Eye (tissue), 1 donor: ENCODE measurements at regions not wholly inside any gene's neighbourhood (a gene's known extent, or its start where the extent isn't known, plus 50 kb on each side); places are given as distances from the start of the nearest gene placed in this dataset.

Source experiments
- DNase-seq: peaks from one replicate; pipeline ENCODE4 v3.0.0-alpha.2; 2015

DNA sequence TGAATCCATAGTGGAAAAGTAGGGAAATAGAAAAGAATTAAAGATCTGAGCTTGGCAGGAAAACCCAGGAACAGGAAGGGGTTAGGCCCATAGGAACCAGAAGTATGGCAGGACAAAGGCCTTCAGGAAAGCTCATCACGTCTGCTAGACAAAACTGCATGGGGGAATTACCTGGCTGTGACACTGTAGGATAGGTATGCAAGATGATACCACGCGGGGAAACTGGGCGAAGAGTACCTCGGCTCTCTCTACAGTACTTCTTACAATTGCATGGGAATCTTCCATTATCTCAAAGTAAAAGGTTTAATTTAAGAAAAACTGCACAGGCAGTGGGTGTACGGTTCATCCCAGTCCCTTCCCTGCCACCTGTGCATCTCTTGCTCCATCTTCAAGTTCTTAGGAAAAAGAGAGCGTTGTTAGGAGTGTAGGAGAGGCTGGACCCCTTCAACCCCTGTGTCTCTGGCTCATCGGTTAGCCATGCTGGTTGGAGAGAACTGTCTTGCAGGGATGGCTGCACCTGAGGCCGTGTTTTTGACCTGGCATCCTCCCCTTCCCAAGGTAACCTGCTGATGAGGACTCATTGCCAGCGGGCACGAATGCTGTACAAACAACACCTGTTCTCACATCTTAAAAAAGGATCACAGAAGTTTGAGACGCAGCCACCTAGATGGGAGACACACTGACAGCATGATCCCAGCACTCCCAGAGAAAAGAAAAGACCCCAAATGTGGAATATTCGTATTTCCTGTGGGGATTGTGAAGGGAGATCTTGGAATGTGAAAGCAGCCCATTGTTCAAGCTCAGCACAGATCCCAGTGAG is 120.5 kb upstream of the COPS8 start:
- DNase-seq: no peak

DNA sequence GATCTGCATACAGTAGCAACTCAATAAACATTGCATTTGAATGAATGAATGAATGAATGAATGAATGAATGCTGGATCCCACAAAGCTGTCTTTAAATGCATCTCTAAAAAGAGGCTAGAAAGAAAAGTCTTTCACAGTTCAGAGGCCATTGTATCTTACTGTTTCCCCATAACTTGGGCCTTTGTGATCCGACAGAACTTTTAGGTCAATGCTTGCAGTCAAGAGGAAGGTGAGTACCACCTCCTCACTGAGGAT is 119.9 kb upstream of the COPS8 start:
- no peak for DNase-seq

DNA sequence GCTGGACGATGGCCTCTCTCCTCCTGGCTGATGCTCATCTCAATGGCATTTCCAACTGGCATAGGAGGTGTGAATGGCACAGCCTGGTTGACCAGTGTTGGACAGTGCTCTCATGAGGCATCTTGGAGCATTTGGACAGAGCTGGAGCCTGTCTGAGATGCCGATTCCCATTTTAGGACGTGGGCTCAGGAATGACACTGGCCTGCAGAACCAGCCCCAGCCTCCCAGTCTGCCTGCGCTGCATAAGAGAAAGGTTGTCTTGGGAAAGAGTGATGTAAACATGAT is 118.2 kb upstream of the COPS8 start:
- DNase-seq: no peak

DNA sequence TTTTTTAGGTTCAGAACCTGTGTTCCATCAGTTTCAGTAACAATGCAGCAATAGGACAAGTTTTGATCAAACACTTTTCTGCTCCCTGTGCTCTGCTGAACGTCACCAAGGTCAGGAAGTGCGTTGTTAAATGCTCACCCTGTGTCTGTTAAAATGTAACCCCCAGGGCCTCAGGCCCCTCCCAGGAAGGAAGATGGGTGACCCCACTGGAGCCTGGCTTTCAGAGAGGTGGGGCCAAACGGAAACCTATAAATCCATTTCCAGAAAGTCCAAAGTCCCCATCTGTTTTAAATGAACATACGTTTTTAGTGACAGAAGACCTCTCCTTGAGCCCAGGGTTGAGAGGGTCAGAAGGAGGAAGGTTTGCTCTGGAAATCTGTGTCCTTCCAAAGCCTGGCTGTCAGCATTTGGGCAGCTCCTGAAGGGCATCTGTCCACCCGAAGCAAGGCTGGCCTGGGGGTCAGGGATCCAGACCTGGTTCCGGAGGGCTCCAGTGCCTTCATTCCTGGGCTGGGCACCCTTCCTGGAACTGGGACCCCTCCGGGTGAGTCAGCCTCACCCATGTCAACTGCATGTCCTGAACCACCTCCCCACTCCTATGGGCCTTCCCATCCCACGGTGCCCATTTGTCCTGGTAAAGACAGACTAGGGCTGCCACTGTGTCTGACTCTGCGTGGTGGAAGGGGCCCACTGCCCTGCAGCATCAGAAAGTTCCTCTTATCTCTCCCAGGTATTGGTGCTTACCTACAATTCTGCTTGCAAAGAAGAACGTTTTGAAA is 117.4 kb upstream of the COPS8 start:
- DNase-seq: no peak

DNA sequence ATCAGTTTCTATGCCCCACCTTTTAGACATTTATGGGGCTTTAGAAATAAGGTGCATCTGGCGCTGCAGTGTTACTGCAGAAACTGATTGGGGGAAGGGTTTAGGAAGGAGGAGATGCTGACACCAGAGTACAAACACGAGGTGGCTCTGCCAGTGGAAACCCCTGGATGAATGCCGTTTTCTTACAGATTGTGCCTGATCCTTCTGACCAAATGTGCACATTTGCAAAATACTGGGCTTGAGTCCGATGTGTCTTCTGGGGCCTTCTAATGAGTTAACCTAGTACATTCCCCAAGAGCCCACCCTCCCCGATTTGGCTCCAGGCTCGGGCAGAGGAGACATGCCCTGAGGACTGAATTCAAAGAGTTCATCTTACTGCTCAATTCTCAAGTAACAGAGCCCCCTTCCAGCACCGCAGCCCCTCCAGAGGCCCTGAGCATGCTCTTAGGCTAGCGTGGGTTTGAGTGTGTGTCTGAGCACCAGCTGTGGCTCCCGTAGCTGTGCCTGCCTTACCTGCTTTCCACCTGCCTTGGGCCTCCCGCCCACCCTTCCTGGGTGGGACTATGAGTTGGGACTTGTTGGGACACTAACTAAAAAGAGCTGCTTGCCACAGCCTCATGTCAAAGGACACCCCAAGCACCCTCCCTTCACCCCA is 116.7 kb upstream of the COPS8 start:
- no peak for DNase-seq

DNA sequence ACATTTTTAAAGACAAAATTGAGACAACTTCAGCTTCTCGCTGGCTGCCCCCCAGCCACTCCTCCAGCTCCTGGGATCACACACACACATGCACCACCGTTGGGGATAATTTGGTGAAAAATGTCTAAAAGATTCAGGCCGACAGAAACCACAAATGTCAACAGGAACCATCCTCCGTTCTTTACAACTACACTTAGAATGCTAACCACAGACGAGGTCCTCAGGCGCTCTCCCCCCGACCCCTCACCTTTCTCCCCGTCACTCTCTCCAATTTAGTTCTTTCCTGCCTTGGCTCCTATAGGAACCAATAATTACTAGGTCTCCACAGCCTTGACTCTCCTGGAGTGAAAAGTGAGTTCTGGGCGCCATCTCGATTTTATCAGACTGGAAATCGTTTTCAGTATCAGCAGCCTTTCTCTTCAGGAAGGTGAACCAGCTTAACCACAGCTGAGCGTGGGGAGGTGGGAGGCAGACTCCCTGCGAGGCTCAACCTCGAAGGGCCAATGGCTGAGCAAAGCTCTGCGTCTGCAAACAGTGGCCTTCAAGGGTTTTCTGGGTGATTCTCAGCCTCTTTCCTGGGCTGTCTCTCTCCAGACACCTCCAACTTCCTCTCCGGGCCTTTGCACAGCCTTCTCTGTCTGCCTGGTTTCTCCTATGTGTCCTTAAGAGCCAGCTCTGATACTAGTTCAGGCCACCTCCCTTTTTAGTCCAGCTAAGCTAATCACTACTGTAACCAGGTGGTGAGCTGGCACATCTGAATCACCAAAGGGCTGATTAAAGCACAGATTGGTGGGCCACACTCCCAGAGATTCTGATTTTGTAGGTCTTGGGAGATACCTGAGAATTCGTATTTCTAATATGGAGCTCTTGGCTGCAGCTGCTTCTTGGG is 115.7 kb upstream of the COPS8 start:
- DNase-seq: no peak

DNA sequence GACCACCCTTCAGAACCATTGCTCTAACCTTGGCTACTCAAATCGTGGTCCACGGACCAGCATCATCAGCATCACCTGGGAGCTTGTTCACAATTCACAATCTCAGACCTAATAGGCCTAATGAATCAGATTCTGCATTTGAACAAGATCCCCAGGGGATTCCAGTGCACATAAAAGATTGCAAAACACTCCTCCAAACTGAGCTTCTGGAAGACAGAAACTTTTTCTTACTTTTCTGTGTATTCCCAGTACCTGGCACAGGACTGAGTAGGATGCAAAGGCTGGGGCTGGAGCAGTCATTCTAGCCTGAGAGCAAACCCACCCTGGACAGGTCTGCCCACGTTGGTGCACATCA is 115.1 kb upstream of the COPS8 start:
- DNase-seq: no peak

DNA sequence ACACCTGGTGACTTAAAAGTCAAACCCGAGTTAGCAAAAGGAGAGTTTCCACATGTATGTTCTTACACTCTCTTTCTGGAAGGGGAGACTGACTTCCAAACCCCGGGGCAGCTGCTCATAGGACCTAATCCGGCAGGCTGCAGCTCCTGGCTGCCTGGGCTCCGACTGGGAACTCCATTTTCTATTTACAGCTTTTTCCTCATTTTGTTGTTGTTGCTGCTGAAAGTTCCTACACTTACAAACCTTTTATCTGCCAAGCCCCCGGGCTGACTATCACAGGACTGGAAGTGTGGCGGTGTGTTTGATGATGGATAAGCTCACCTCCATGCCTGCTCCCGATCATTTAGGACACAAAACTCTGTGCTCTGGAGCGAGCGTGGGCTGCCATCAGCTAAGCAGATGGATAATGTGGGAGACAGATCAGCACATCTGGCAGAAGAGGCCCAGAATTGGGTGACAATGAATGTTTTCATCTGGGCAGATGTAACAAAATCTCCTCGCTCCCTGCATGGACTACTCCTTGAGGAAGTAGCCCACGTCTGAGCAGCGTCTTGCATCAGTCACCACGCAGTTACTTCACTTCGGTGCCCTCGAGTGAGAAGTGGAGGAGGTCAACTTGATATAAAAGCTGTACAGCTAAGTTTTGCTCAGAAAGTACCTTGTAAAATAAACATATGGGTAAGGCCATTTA is 114.4 kb upstream of the COPS8 start:
- DNase-seq: peak; percentile 41

DNA sequence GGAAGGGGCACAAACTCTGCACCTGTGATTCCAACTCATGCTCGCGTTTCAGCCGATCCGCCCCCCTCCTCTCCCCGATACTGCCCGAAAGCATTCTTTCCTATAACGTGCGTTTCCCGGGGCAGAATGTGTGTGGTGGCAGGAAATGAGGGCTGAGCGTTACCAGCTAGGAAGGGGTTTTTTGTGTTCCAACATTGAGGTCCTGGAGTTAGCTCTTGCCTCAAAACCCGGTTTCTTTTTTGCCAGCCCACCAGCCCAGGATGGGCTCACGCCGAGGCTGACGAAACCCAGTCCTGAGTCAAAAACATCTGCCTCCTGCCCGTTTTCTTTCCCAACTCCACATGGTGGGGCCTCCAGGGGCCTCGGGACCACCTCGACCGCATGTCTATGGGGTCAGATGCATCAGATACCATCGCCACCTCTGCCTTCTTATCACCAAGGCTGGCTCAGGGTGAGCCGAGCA is 113.7 kb upstream of the COPS8 start:
- no peak for DNase-seq

DNA sequence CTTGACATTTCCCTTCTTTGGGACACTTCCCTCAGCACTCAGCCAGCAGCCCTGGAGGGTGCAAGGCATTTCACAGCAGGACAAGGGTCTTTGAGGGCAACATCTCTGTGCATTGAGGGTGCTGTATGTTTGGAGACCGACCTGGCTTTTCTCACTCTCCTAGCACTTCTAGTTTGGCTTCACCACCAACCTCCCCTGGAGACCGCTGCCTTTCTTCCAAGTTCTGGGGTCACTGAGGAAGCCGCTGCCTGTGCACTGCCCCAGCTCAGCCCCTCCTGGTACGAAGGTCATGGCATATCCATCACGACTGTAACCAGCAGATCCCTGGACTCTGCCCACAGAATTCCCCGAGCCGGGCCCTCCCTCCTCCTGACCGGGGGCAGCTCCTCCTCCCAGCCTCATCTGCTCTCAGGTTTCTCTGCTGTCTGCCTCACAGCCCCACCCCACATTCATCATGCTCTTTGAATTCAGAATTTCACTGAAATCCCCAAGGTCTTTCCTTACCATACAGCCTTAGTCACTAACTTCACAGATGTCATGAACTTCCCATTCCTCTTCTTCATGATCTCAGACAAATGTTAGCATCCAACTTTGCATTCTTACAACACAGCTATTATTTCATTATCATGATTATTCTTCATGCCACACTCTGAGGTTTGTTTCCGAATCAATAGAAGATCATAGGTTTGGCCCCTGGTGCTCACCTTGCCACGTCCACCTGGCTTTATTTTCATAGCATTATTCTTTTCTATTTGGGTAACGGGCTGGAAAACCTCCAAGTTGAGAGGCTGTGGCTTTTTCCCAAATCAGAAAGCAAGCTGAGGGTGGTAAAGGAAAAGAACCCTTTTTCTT is 113.0 kb upstream of the COPS8 start:
- DNase-seq: peak; percentile 68

DNA sequence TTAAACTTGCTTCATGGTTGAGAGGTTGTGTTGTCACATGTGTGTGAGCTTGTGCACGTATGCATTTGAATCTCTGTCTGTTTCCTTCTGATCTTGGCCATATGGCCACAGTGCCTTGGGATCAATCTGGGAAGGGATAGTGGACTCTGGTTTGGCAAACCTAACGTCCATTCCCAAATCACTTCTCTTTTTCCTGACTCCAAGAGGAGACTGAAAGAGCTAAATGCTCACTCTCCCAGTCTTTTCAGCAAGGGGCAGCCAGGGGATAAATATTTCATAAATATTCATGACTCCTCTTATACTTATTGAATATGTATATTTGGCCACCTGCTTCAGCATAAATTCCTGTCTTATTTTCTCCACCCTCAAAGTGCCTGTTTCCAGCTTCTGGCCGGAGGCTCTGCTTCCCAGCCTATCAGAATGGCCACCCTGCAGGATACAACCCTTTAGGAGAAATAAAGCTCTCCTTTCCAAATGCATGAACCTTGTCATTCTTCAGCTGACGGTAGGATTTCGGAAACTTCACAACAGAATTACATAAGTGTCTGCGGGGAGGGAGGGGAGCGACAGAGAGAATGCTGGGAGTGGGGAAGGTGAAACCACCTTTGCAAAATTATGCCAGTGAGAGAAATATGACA is 112.2 kb upstream of the COPS8 start:
- no peak for DNase-seq

DNA sequence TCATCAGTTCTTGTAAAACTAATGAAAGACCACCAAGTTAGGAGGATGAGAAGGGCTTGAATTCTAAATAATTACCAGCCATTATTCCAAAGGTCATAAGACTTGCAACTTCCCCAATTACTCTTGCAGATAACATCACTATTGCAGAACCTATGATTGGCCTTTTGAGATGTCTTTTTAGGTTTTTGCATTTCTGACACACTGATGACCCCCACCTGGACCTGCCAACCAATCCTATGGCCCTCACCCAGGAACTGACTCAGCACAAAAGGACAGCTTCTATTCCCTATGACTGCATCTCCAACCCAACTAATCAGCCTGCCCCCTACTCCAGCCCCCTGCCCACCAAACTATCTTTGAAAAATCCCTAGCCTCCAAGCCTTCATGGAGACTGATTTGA is 111.5 kb upstream of the COPS8 start:
- DNase-seq: no peak

DNA sequence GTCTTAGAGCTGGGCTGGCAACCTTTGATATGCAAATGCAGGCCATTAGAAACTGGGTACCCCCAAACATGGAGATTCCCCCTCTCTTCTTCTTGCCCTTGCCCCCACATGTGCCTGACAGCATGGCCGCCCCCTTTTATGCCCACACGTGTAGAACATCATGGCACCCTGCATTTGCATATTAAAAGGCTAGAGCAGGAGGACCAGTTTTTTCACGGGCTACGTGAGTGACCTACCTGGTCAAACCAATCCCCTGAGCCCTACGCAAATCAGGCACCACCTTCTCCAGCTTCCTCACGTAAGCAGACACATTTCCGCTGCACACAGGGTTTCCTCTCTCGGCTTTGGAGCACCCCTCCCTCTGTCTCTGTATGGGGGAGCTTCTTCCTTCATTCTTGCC is 110.9 kb upstream of the COPS8 start:
- DNase-seq: no peak

DNA sequence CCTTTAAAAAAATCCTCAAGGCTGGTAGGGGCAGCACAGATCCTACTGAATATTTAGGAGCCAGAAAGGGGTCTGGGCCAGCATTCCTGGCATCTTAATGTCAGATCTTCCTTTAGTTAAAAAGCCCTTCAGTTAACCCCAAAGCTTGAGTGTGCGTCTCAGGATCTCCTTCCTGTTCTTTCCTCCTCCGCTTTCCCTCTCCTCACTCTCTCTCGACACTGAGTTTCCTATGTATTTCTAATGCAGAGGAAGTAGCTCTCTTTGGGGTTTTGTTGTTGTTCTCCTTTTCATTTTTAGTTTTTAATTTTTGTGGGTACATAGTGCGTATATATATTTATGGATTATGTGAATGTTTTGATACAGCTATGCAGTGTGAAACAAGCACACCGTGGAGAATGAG is 109.9 kb upstream of the COPS8 start:
- no peak for DNase-seq

DNA sequence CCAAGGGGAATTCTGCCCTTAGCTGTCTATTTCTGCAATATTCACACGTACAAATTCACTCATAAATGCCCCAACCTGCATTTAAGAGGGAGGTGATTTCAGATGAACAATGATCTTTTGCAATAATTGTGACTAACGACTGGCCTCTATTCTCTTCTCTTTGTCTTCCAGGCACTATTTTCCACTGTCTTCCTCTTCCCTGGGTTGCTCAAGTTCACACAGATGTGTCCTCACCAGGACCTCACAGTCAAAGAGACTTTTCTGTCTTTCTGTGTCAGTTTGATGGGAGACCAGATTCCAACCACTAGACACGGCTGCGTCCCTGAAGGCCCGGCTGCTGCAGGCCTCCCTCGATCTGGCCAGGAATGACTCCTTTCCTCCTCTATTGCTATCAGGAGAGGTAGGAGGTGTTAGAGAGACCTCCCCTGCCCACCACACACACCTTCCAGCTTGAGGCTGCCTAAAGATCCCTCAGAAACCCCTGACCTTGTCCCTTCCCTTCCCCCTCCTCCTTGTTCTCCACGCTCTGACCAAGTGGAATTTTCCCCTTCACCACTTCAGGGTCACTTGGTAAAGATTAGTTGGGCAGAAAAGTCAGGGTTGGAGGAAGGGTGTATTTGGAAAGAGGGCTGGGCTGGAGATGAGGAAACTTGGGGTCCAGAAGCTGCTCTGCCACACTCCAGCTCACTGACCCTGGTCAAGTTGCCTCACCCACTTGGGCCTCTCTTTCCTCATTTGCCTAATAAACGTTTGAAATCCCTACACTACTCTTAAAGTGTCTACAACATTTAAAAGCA is 109.2 kb upstream of the COPS8 start:
- no peak for DNase-seq

DNA sequence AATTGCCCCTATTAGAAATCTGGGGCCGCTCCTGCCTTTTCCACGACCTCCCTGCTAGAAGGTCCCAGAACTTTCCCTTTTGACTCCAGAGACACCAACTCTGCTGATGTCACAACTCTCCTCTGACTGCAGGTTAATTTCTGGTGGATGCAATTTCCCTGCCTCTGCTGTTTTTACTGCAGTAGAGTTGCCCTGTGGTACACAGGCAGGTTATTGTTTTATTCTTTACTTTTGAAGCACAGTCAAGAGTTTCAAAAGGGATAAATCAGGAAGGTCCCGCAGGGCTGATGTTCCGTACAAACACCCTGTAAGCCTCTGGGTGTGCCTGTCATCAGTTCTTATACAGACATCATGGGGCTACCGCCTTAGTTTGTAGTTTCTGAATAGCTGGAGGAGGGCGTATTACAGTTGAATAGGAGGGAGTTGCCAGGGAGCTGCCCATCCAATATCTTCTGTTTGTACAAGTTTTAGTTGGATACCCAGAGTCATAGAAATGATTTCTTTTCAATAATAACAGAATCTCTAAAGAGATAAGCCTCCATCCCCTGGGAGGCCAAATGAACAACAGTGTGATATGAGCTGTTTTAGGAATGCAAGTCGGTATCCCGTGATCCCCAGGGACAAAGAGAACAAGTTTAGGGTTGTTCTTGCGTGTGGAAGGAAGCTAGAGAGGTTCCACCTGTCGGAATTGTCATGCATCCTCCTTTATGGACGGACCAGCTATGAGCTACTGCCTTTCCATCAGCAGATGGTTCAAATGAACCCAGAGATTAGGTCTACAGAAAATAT is 108.4 kb upstream of the COPS8 start:
- DNase-seq: no peak

DNA sequence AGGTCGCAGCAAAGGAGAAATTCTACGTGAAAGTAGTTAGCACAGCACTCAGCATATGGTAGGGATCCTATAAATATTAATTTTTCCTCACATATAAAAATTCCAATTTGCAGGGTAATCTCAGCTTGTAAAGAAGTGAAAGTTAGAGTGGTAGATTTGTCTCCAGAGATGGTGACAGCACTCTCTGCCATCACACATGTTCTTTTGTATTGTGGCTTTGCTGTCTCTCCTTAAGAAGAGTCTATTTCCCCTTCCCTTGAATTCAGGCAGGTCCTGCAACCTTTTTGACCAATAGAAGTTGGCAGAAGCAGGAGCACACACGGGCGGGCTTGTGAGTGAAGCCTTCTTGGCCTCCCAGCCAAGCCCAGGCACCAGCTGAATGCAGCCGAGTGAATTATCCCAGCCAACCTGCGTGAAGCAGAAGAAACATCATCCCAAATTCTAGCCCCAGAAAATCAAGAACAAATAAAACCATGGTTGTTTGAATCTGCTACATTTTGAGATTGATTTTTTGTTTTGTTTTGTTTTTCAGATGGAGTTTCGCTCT is 107.8 kb upstream of the COPS8 start:
- DNase-seq: no peak

DNA sequence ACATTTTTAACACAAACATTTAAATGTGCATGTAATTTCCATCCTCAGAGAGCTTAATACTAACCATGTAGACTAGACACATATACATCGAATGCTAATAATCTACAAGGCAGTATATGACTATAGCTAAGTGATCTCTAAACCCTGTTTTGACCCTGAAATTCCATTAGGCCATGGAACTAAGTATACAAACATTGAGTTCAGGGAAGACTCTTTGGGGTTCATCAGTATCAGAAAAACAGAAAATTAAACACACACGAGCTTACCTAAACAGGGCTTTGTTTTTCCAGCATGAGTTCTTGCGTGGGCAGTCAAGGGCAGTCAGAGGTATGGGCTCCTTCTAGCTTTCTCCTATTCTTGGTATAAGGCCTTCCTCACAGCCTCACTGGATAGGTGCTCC is 106.0 kb upstream of the COPS8 start:
- no peak for DNase-seq

DNA sequence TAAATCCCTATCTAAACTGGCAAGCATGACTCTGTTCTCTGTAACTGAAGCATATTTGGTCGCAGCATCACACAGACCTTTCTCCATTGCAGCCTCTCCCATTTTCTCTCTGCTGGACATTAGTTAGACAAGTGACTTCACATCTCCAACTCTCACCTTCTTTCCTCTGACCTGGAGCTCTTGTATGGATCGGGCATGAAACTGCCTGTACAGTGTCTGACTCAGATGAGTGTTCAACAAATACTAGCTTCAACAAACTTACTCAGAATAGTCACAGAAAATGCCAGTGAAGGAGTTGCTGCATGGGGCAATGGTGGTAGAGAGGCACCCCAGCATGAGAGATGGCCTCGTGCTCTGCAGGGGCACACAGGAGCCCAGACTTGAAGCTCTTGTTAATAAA is 104.7 kb upstream of the COPS8 start:
- DNase-seq: no peak
